Fibroblast of lung (primary cell): ENCODE measurements at regions not wholly inside any gene's neighbourhood (a gene's known extent, or its start where the extent isn't known, plus 50 kb on each side); places are given as distances from the start of the nearest gene placed in this dataset.

ENCODE experiments used
- EZH2 ChIP-seq: IDR thresholded peaks from 2 replicates; pipeline ENCODE4 v1.5.1; 2012; ENCODE audit warnings: low read length, control low read depth, mild to moderate bottlenecking; ENCODE audit errors: missing control alignments
- TF ChIP-seq, protein P1 (sequence below), 2 donors: IDR thresholded peaks in 1 of 2; conservative IDR thresholded peaks in 1 of 2; 1 replicate in 1 of 2; 2 replicates in 1 of 2; pipeline ENCODE4 v1.5.1; 2011 to 2012; ENCODE audit warnings: low read length in 2 of 2, control low read depth in 1 of 2, inconsistent platforms in 1 of 2, low read depth in 1 of 2, mild to moderate bottlenecking in 1 of 2

DNA sequence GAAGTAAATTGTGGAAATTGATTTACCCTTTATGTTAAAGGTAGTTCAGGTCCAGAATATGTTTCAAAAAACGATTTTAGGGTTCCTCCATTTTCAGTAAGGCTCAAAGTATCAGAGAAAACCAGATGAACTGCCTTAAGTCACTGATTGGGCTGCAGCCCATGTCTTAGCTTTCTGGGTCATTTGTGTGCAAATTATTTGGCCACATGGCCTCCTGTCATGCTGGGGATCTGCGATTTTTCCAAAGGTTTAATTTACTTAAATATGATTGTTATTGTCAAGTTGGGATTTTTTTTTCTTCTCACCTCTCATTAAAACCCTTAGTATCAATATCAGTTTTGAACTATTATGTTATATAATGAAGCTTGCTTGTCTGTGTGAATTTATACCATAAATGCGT lies 135.9 kb upstream of the DPYD start:
- TF ChIP-seq, protein P1, sequence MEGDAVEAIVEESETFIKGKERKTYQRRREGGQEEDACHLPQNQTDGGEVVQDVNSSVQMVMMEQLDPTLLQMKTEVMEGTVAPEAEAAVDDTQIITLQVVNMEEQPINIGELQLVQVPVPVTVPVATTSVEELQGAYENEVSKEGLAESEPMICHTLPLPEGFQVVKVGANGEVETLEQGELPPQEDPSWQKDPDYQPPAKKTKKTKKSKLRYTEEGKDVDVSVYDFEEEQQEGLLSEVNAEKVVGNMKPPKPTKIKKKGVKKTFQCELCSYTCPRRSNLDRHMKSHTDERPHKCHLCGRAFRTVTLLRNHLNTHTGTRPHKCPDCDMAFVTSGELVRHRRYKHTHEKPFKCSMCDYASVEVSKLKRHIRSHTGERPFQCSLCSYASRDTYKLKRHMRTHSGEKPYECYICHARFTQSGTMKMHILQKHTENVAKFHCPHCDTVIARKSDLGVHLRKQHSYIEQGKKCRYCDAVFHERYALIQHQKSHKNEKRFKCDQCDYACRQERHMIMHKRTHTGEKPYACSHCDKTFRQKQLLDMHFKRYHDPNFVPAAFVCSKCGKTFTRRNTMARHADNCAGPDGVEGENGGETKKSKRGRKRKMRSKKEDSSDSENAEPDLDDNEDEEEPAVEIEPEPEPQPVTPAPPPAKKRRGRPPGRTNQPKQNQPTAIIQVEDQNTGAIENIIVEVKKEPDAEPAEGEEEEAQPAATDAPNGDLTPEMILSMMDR (conservative IDR thresholded peaks at IDR 0.05 in 1 of 2, IDR thresholded peaks at IDR 0.05 in 1 of 2; ENCODE audit: low read depth in 1 of 2, low read length in 2 of 2), result no peak
- TF ChIP-seq EZH2, result no peak
